SK-N-SH (cell line): ENCODE measurements at regions not wholly inside any gene's neighbourhood (a gene's known extent, or its start where the extent isn't known, plus 50 kb on each side); places are given as distances from the start of the nearest gene placed in this dataset.

ENCODE experiments used
- CTCF ChIA-PET: fragments of 300-600, 350-600 bp; formaldehyde crosslinking; extraction: SDS; loops from one replicate; lab custom pipeline; 2021; lab: Yijun Ruan, JAX
- POLR2A ChIA-PET: fragments of 350-600 bp; sonication (Branson Sonifier 250); formaldehyde crosslinking; extraction: SDS; loops from one replicate; lab custom pipeline; 2020; ENCODE audit warnings: antibody characterized with exemption, inconsistent platforms; lab: Yijun Ruan, JAX
- DNase-seq: peaks from one replicate; pipeline ENCODE4 v3.0.0; 2012
- H2AFZ ChIP-seq: fragments of 200-600 bp; sonication (generic); 2 replicates; pipeline ENCODE4 v1.8.1; 2016; ENCODE audit warnings: antibody characterized with exemption, mild to moderate bottlenecking, low read depth
- H3F3A ChIP-seq: fragments of 200-600 bp; sonication (generic); replicated peaks from 2 replicates; pipeline ENCODE3; 2016; ENCODE audit warnings: antibody characterized with exemption, mild to moderate bottlenecking; ENCODE audit not compliant: insufficient read depth
- H3K27ac ChIP-seq, 2 experiments: fragments of 200-500 bp in 1 of 2; fragments of 200-600 bp in 1 of 2; sonication (Bioruptor generic) in 1 of 2; sonication (generic), shearing (Covaris generic) in 1 of 2; 2 replicates each; pipeline versions ENCODE4 v1.5.1 to v1.6.1; 2014 to 2016; ENCODE audit warnings: low read depth in 2 of 2, inconsistent platforms in 1 of 2, low read length in 1 of 2, mild to moderate bottlenecking in 1 of 2, mixed read lengths in 1 of 2
- H3K27me3 ChIP-seq: fragments of 200-600 bp; sonication (generic), shearing (Covaris generic); 2 replicates; pipeline ENCODE4 v1.6.1; 2016; ENCODE audit warnings: mixed run types; ENCODE audit not compliant: insufficient read depth
- H3K36me3 ChIP-seq, 2 experiments: fragments of 200-500 bp in 1 of 2; fragments of 200-600 bp in 1 of 2; sonication (Bioruptor generic) in 1 of 2; sonication (generic) in 1 of 2; replicated peaks in 1 of 2; 2 replicates each; pipeline versions ENCODE3 to v1.5.1; 2014 to 2016; ENCODE audit warnings: low read length in 1 of 2, mild to moderate bottlenecking in 1 of 2; ENCODE audit not compliant: insufficient read depth in 2 of 2, control insufficient read depth in 1 of 2
- H3K4me1 ChIP-seq, 2 experiments: fragments of 200-500 bp in 1 of 2; fragments of 200-600 bp in 1 of 2; sonication (Bioruptor generic) in 1 of 2; sonication (generic), shearing (Covaris generic) in 1 of 2; 2 replicates each; pipeline versions ENCODE4 v1.5.1 to v1.6.1; 2014 to 2016; ENCODE audit warnings: low read depth in 1 of 2, low read length in 1 of 2, mixed run types in 1 of 2; ENCODE audit not compliant: insufficient read depth in 2 of 2, control insufficient read depth in 1 of 2
- H3K4me2 ChIP-seq: fragments of 200-600 bp; sonication (generic), shearing (Covaris generic); 2 replicates; pipeline ENCODE4 v1.6.1; 2017; ENCODE audit warnings: mixed run types
- H3K4me3 ChIP-seq, 2 experiments: fragments of 200-500 bp in 1 of 2; fragments of 200-600 bp in 1 of 2; sonication (Bioruptor generic) in 1 of 2; sonication (generic), shearing (Covaris generic) in 1 of 2; 2 replicates each; pipeline versions ENCODE4 v1.5.1 to v1.8.1; 2014 to 2016; ENCODE audit warnings: low read depth in 2 of 2, inconsistent platforms in 1 of 2, low read length in 1 of 2, mild to moderate bottlenecking in 1 of 2, mixed read lengths in 1 of 2, moderate library complexity in 1 of 2
- H3K79me2 ChIP-seq: fragments of 200-600 bp; sonication (generic); 2 replicates; pipeline ENCODE4 v1.8.1; 2017; ENCODE audit warnings: mild to moderate bottlenecking; ENCODE audit not compliant: insufficient read depth
- H3K9ac ChIP-seq: fragments of 200-600 bp; sonication (generic); 2 replicates; pipeline ENCODE4 v1.6.1; 2017; ENCODE audit warnings: mixed run types
- H3K9me2 ChIP-seq: fragments of 200-600 bp; sonication (generic); 2 replicates; pipeline ENCODE4 v1.6.1; 2017; ENCODE audit warnings: mixed run types
- H3K9me3 ChIP-seq: fragments of 200-600 bp; sonication (generic); 2 replicates; pipeline ENCODE4 v1.6.1; 2017; ENCODE audit warnings: mixed run types, mild to moderate bottlenecking, moderate library complexity
- H4K20me1 ChIP-seq: fragments of 200-600 bp; sonication (generic); 2 replicates; pipeline ENCODE4 v1.6.1; 2017; ENCODE audit warnings: mild to moderate bottlenecking, mixed run types; ENCODE audit not compliant: insufficient read depth
- ELF1 ChIP-seq: IDR thresholded peaks from 2 replicates; pipeline ENCODE4 v1.4.0; 2012
- FOXM1 ChIP-seq: IDR thresholded peaks from 2 replicates; pipeline ENCODE4 v1.4.0; 2012; ENCODE audit warnings: low read depth, mild to moderate bottlenecking
- JUND ChIP-seq: IDR thresholded peaks from 2 replicates; pipeline ENCODE4 v1.4.0; 2012
- NFIC ChIP-seq: IDR thresholded peaks from 2 replicates; pipeline ENCODE4 v1.4.0; 2012; ENCODE audit warnings: borderline replicate concordance
- NRF1 ChIP-seq: IDR thresholded peaks from 2 replicates; pipeline ENCODE4 v1.6.1; 2012; ENCODE audit warnings: low read depth, mild to moderate bottlenecking, low read length
- PBX3 ChIP-seq: IDR thresholded peaks from 2 replicates; pipeline ENCODE4; 2012
- POLR2AphosphoS5 ChIP-seq: IDR thresholded peaks from 2 replicates; pipeline ENCODE4 v1.6.1; 2012; ENCODE audit warnings: low read depth, low read length
- RAD21 ChIP-seq: IDR thresholded peaks from 2 replicates; pipeline ENCODE4 v1.6.1; 2012; ENCODE audit warnings: mild to moderate bottlenecking, low read length
- RCOR1 ChIP-seq: fragments of 150-350 bp; IDR thresholded peaks from 2 replicates; pipeline ENCODE4 v1.6.1; 2017; ENCODE audit warnings: antibody characterized with exemption, low read length
- RFX5 ChIP-seq: IDR thresholded peaks from 2 replicates; pipeline ENCODE4 v1.6.1; 2012; ENCODE audit warnings: mild to moderate bottlenecking, improper control_type of control experiment, low read length
- SIN3A ChIP-seq: IDR thresholded peaks from 2 replicates; pipeline ENCODE4 v1.6.1; 2012; ENCODE audit warnings: low read depth, mild to moderate bottlenecking, low read length, moderate library complexity, borderline replicate concordance
- TAF1 ChIP-seq: IDR thresholded peaks from 2 replicates; pipeline ENCODE4 v1.6.1; 2012; ENCODE audit warnings: low read depth, mild to moderate bottlenecking, low read length, moderate library complexity, borderline replicate concordance
- WGBS: methylation state at CpG from one replicate; pipeline ENCODE4 v1.1.6; 2017; ENCODE audit warnings: low lambda C conversion rate; 5-methylcytosine and 5-hydroxymethylcytosine counted together
- TF ChIP-seq, protein P1 (sequence below): IDR thresholded peaks from 2 replicates; pipeline ENCODE4 v1.4.0; 2012; ENCODE audit warnings: low read depth, borderline replicate concordance
- TF ChIP-seq, protein P2 (sequence below): fragments of 150-350 bp; IDR thresholded peaks from 2 replicates; pipeline ENCODE4 v1.6.1; 2016; ENCODE audit warnings: mild to moderate bottlenecking, low read depth, low read length
- TF ChIP-seq, protein P3 (sequence below): fragments of 200-600 bp; sonication (generic); IDR thresholded peaks from 2 replicates; pipeline ENCODE4 v1.6.1; 2017; ENCODE audit warnings: antibody characterized with exemption, mild to moderate bottlenecking, moderate library complexity

DNA sequence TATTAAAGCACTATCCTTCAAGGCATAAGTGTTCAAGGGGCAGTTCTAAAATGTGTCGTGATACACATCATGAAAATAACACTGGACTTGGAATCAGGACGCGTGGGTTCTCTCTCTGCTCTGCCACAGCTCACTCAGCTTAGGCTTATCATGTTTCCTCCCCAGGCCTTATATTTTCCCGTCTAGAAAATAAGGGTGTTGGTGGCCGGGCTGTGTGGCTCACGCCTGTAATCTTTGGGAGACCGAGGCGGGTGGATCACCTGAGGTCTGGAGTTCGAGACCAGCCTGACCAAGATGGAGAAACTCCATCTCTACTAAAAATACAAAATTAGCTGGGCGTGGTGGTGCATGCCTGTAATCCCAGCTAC is 223.0 kb downstream of the OPA1 start:
- Histone ChIP-seq H3K9me2 (no peaks in the 10 kb centered on the region), H3K27ac (no peak overlapping the region), H2AFZ (no peak overlapping the region), H4K20me1 (no peaks in the 10 kb centered on the region), H3K27me3 (no peaks in the 10 kb centered on the region; the same call in 1 of the 2 replicates), H3K79me2 (no peaks in the 10 kb centered on the region), H3K9me3 (no peaks in the 10 kb centered on the region), H3F3A (no peaks in the 10 kb centered on the region), H3K4me2 (no peak overlapping the region), H3K4me3 (no peak overlapping the region), H3K4me1 (peaks cover 0 to 8% of the 10 kb centered on the region in 2 experiments; a peak in 1 of 4 replicates), H3K9ac (no peak overlapping the region), H3K36me3 (no peaks in the 10 kb centered on the region)
- 75% methylated on average over 10 of the region's 10 CpGs for WGBS
- DNase-seq = no peak
- POLR2A ChIA-PET = no interaction called here
- CTCF ChIA-PET = interaction anchor here (1.0 to 1.5 kb wide), 3 partner anchors 27 to 500 kb away, joined by 3 to 5 read pairs (median 3); no protein-coding TSS in a partner anchor
- TF ChIP-seq FOXM1 (no peak), RAD21 (no peak), ELF1 (no peak), POLR2AphosphoS5 (no peak), NRF1 (no peak), RCOR1 (no peak), PBX3 (no peak), TAF1 (no peak), RFX5 (no peak), SIN3A (no peak), JUND (no peak), NFIC (no peak)
- TF ChIP-seq, protein P1, sequence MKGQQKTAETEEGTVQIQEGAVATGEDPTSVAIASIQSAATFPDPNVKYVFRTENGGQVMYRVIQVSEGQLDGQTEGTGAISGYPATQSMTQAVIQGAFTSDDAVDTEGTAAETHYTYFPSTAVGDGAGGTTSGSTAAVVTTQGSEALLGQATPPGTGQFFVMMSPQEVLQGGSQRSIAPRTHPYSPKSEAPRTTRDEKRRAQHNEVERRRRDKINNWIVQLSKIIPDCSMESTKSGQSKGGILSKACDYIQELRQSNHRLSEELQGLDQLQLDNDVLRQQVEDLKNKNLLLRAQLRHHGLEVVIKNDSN = no peak
- TF ChIP-seq, protein P2, sequence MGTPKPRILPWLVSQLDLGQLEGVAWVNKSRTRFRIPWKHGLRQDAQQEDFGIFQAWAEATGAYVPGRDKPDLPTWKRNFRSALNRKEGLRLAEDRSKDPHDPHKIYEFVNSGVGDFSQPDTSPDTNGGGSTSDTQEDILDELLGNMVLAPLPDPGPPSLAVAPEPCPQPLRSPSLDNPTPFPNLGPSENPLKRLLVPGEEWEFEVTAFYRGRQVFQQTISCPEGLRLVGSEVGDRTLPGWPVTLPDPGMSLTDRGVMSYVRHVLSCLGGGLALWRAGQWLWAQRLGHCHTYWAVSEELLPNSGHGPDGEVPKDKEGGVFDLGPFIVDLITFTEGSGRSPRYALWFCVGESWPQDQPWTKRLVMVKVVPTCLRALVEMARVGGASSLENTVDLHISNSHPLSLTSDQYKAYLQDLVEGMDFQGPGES = no peak
- TF ChIP-seq, protein P3, sequence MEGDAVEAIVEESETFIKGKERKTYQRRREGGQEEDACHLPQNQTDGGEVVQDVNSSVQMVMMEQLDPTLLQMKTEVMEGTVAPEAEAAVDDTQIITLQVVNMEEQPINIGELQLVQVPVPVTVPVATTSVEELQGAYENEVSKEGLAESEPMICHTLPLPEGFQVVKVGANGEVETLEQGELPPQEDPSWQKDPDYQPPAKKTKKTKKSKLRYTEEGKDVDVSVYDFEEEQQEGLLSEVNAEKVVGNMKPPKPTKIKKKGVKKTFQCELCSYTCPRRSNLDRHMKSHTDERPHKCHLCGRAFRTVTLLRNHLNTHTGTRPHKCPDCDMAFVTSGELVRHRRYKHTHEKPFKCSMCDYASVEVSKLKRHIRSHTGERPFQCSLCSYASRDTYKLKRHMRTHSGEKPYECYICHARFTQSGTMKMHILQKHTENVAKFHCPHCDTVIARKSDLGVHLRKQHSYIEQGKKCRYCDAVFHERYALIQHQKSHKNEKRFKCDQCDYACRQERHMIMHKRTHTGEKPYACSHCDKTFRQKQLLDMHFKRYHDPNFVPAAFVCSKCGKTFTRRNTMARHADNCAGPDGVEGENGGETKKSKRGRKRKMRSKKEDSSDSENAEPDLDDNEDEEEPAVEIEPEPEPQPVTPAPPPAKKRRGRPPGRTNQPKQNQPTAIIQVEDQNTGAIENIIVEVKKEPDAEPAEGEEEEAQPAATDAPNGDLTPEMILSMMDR = no peak
